Neuron (in vitro differentiated cells): ENCODE measurements at regions not wholly inside any gene's neighbourhood (a gene's known extent, or its start where the extent isn't known, plus 50 kb on each side); places are given as distances from the start of the nearest gene placed in this dataset.

Experiments
- H2AFZ ChIP-seq: one replicate; pipeline ENCODE4 v1.6.1; 2013; ENCODE audit warnings: low read depth, mild to moderate bottlenecking, inconsistent platforms, low read length, moderate library complexity
- H3K27me3 ChIP-seq: one replicate; pipeline ENCODE4 v1.6.1; 2013; ENCODE audit warnings: low read length; ENCODE audit not compliant: insufficient read depth
- H3K36me3 ChIP-seq: one replicate; pipeline ENCODE4 v1.6.1; 2013; ENCODE audit warnings: low read length; ENCODE audit not compliant: insufficient read depth
- H3K4me1 ChIP-seq: one replicate; pipeline ENCODE4 v1.6.1; 2013; ENCODE audit warnings: low read length; ENCODE audit not compliant: insufficient read depth
- H3K4me3 ChIP-seq: 2 replicates; pipeline ENCODE4 v1.5.1; 2013; ENCODE audit warnings: mild to moderate bottlenecking, low read length, moderate library complexity
- H3K9me3 ChIP-seq: one replicate; pipeline ENCODE4 v1.6.1; 2013; ENCODE audit warnings: low read length

- H3K36me3 ChIP-seq: no peaks in the 10 kb centered on the region
- peaks cover 12% of the 10 kb centered on the region for H3K4me1 ChIP-seq
- no peaks in the 10 kb centered on the region for H3K27me3 ChIP-seq
- no peaks in the 10 kb centered on the region for H3K9me3 ChIP-seq
- H3K4me3 ChIP-seq: no peak overlapping the region
- H2AFZ ChIP-seq: no peak overlapping the region
Measured at GRCh38 chr3:126262227-126262626, 81.8 kb upstream of the ALDH1L1 start.

- Histone ChIP-seq H3K9me3 (no peaks in the 10 kb centered on the region), H3K4me3 (no peak overlapping the region)
Measured at GRCh38 chr3:126261037-126261436, 80.7 kb upstream of the ALDH1L1 start.

GRCh38 chr3:126259411-126260391 is 79.3 kb upstream of the ALDH1L1 start:
- Histone ChIP-seq H3K27me3 (peaks cover 2% of the 10 kb centered on the region), H3K4me3 (no peak overlapping the region), H3K36me3 (no peaks in the 10 kb centered on the region), H2AFZ (no peak overlapping the region), H3K4me1 (peaks cover 6% of the 10 kb centered on the region), H3K9me3 (no peaks in the 10 kb centered on the region)

More at GRCh38 chr3:126261037-126261436, 80.7 kb upstream of the ALDH1L1 start:
- H3K4me1 ChIP-seq: peaks cover 6% of the 10 kb centered on the region
- no peaks in the 10 kb centered on the region for H3K36me3 ChIP-seq
- peaks cover 2% of the 10 kb centered on the region for H3K27me3 ChIP-seq
- H2AFZ ChIP-seq: no peak overlapping the region

GRCh38 chr3:126258670-126259069 is 78.3 kb upstream of the ALDH1L1 start:
- Histone ChIP-seq H2AFZ (no peak overlapping the region), H3K9me3 (no peaks in the 10 kb centered on the region), H3K36me3 (no peaks in the 10 kb centered on the region), H3K4me3 (no peak overlapping the region), H3K27me3 (peaks cover 2% of the 10 kb centered on the region), H3K4me1 (peaks cover 6% of the 10 kb centered on the region)

- peaks cover 2% of the 10 kb centered on the region for H3K27me3 ChIP-seq
- H3K4me3 ChIP-seq: no peak overlapping the region
- H3K36me3 ChIP-seq: no peaks in the 10 kb centered on the region
- no peaks in the 10 kb centered on the region for H3K9me3 ChIP-seq
- no peak overlapping the region for H2AFZ ChIP-seq
- peaks cover 6% of the 10 kb centered on the region for H3K4me1 ChIP-seq
Measured at GRCh38 chr3:126257984-126258383, 77.6 kb upstream of the ALDH1L1 start.

- H3K4me1 ChIP-seq: peaks cover 6% of the 10 kb centered on the region
- no peak overlapping the region for H2AFZ ChIP-seq
- H3K36me3 ChIP-seq: no peaks in the 10 kb centered on the region
- no peaks in the 10 kb centered on the region for H3K9me3 ChIP-seq
- peaks cover 2% of the 10 kb centered on the region for H3K27me3 ChIP-seq
- H3K4me3 ChIP-seq: no peak overlapping the region
Measured at GRCh38 chr3:126257174-126257573, 76.8 kb upstream of the ALDH1L1 start.

GRCh38 chr3:126256251-126256650 is 75.9 kb upstream of the ALDH1L1 start:
- H3K4me3 ChIP-seq: no peak overlapping the region
- H3K9me3 ChIP-seq: no peaks in the 10 kb centered on the region
- no peak overlapping the region for H2AFZ ChIP-seq
- peaks cover 5% of the 10 kb centered on the region for H3K4me1 ChIP-seq
- H3K36me3 ChIP-seq: no peaks in the 10 kb centered on the region
- H3K27me3 ChIP-seq: peaks cover 2% of the 10 kb centered on the region

- H3K36me3 ChIP-seq: no peaks in the 10 kb centered on the region
- no peak overlapping the region for H2AFZ ChIP-seq
- H3K9me3 ChIP-seq: no peaks in the 10 kb centered on the region
- H3K27me3 ChIP-seq: peaks cover 2% of the 10 kb centered on the region
- H3K4me3 ChIP-seq: no peak overlapping the region
- H3K4me1 ChIP-seq: no peaks in the 10 kb centered on the region
Measured at GRCh38 chr3:126253072-126253471, 72.7 kb upstream of the ALDH1L1 start.

- Histone ChIP-seq H3K27me3 (peaks cover 2% of the 10 kb centered on the region), H3K36me3 (no peaks in the 10 kb centered on the region), H3K4me1 (no peaks in the 10 kb centered on the region), H2AFZ (no peak overlapping the region), H3K4me3 (no peak overlapping the region), H3K9me3 (no peaks in the 10 kb centered on the region)
Measured at GRCh38 chr3:126252373-126252772, 72.0 kb upstream of the ALDH1L1 start.

GRCh38 chr3:126245811-126246727 is 65.7 kb upstream of the ALDH1L1 start:
- Histone ChIP-seq H3K27me3 (no peaks in the 10 kb centered on the region), H3K9me3 (peaks cover 5% of the 10 kb centered on the region), H3K4me1 (no peaks in the 10 kb centered on the region), H3K4me3 (no peak overlapping the region), H3K36me3 (no peaks in the 10 kb centered on the region), H2AFZ (no peak overlapping the region)
